GM18517 (cell line): ENCODE measurements at regions not wholly inside any gene's neighbourhood (a gene's known extent, or its start where the extent isn't known, plus 50 kb on each side); places are given as distances from the start of the nearest gene placed in this dataset.
A peak's percentile ranks its signal among the peaks of the same experiment; 100 is the strongest.

ENCODE experiments used
- ATAC-seq: cut with Tn5 transposase; IDR thresholded peaks from one replicate; pipeline ENCODE4 v1.9.1; 2021; ENCODE audit warnings: mild to moderate bottlenecking, moderate library complexity; ENCODE audit not compliant: unreplicated experiment

- ATAC-seq = no peak
These were observed 292.3 kb upstream of the SIX2 start for GRCh38 chr2:45301307-45302277.

GRCh38 chr2:45300026-45300750, 290.9 kb upstream of the SIX2 start:
- no peak for ATAC-seq

- no peak for ATAC-seq
These were observed 290.1 kb upstream of the SIX2 start for GRCh38 chr2:45299361-45299760.

GRCh38 chr2:45293182-45293581, 283.9 kb upstream of the SIX2 start:
- ATAC-seq = no peak

GRCh38 chr2:45291296-45291701, 282.0 kb upstream of the SIX2 start:
- ATAC-seq = no peak

GRCh38 chr2:45289997-45290709, 280.9 kb upstream of the SIX2 start:
- ATAC-seq = peak; percentile 66

GRCh38 chr2:45288532-45289417, 279.5 kb upstream of the SIX2 start:
- ATAC-seq = no peak

- no peak for ATAC-seq
These were observed 277.8 kb upstream of the SIX2 start for GRCh38 chr2:45287045-45287444.

- no peak for ATAC-seq
These were observed 276.6 kb upstream of the SIX2 start for GRCh38 chr2:45285771-45286390.

GRCh38 chr2:45285311-45285710, 276.1 kb upstream of the SIX2 start:
- no peak for ATAC-seq

- no peak for ATAC-seq
These were observed 275.4 kb upstream of the SIX2 start for GRCh38 chr2:45284621-45284995.

GRCh38 chr2:45283764-45284620, 274.7 kb upstream of the SIX2 start:
- ATAC-seq = no peak

- no peak for ATAC-seq
These were observed 273.4 kb upstream of the SIX2 start for GRCh38 chr2:45282646-45283045.

- ATAC-seq = no peak
These were observed 272.1 kb upstream of the SIX2 start for GRCh38 chr2:45281311-45281710.

- ATAC-seq = no peak
These were observed 271.5 kb upstream of the SIX2 start for GRCh38 chr2:45280794-45281193.

GRCh38 chr2:45279356-45279755, 270.1 kb upstream of the SIX2 start:
- ATAC-seq = no peak

GRCh38 chr2:45278365-45279078, 269.3 kb upstream of the SIX2 start:
- no peak for ATAC-seq

GRCh38 chr2:45276914-45277313, 267.7 kb upstream of the SIX2 start:
- ATAC-seq = no peak
